ENCODE measurements at regions not wholly inside any gene's neighbourhood (a gene's known extent, or its start where the extent isn't known, plus 50 kb on each side); places are given as distances from the start of the nearest gene placed in this dataset.

- ChIA-PET RAD21 (ENCODE audit: unreplicated experiment) (no interaction called here), CTCF (no interaction called here), SMC1A (ENCODE audit: uncharacterized antibody, unreplicated experiment) (no interaction called here), POLR2A (no interaction called here)
- H3K4me3 ChIP-seq = no peak overlapping the region
- no peaks in the 10 kb centered on the region for H3K4me1 ChIP-seq (ENCODE audit: control insufficient read depth, insufficient read depth, low read length)
- no peak overlapping the region for H3K27ac ChIP-seq (ENCODE audit: control insufficient read depth, insufficient read depth)
- TF ChIP-seq BMI1 (IDR thresholded peaks at IDR 0.05; ENCODE audit: borderline replicate concordance) = no peak
- no peak for TF ChIP-seq SKIL (IDR thresholded peaks at IDR 0.05; ENCODE audit: low read depth, poor library complexity, severe bottlenecking)
- TF ChIP-seq SMAD1 (IDR thresholded peaks at IDR 0.05; ENCODE audit: low read depth, partially characterized antibody) = no peak
- TF ChIP-seq SP1 (IDR thresholded peaks at IDR 0.05; ENCODE audit: low read depth, low read length) = no peak
- no peak for TF ChIP-seq SREBF1 (IDR thresholded peaks at IDR 0.05; ENCODE audit: low read length)
- TF ChIP-seq ZNF207 (IDR thresholded peaks at IDR 0.05; ENCODE audit: borderline replicate concordance) = no peak
- TF ChIP-seq RFX5 (IDR thresholded peaks at IDR 0.05; ENCODE audit: low read depth, low read length) = no peak
- no peak for TF ChIP-seq EP300 (IDR thresholded peaks at IDR 0.05; ENCODE audit: borderline replicate concordance in 1 of 2, control insufficient read depth in 1 of 2, low read depth in 2 of 2, low read length in 2 of 2)
- TF ChIP-seq ATF7 (IDR thresholded peaks at IDR 0.05; ENCODE audit: low read depth) = no peak
- no peaks in the 10 kb centered on the region for H3K79me2 ChIP-seq (ENCODE audit: control insufficient read depth, insufficient read depth, low read length)
- no peak overlapping the region for H3K4me2 ChIP-seq (ENCODE audit: control insufficient read depth, insufficient read depth)
- H3K9me3 ChIP-seq (replicated peaks; ENCODE audit: control insufficient read depth, insufficient read depth, low read length) = no peaks in the 10 kb centered on the region
- DNase-seq (ENCODE audit: low read depth, low spot score) (no peak), ATAC-seq (no peak), FAIRE-seq (no peak)
- intact Hi-C loops (cut with micrococcal nuclease; ENCODE audit: unreplicated experiment) = no loop called here
- WGBS (ENCODE audit: insufficient coverage, insufficient replicate concordance, low lambda C conversion rate, missing lambda C conversion rate) = 0% methylated on average over 3 of the region's 3 CpGs
- no TSS peak for BruUV-seq (replicated peaks)
- H2AFZ ChIP-seq (ENCODE audit: control insufficient read depth, low read depth, low read length) = no peak overlapping the region
- H3K27me3 ChIP-seq (replicated peaks in 1 of 2; ENCODE audit: control insufficient read depth in 2 of 2, insufficient read depth in 2 of 2, low read length in 1 of 2) = no peaks in the 10 kb centered on the region; a peak in 1 of 4 replicates
- no peaks in the 10 kb centered on the region for H4K20me1 ChIP-seq (ENCODE audit: control insufficient read depth, insufficient read depth)
- no peak overlapping the region for H3K9ac ChIP-seq (ENCODE audit: control insufficient read depth, insufficient read depth, low read length)
- no peaks in the 10 kb centered on the region for H3K36me3 ChIP-seq (ENCODE audit: control insufficient read depth in 2 of 2, insufficient read depth in 2 of 2, low read length in 1 of 2)
- in situ Hi-C loops (cut with MboI) = no loop called here
These were observed 404.4 kb downstream of the VPS13C start for GRCh38 chr15:61655881-61656280.
